MG63 (cell line): ENCODE measurements at regions not wholly inside any gene's neighbourhood (a gene's known extent, or its start where the extent isn't known, plus 50 kb on each side); places are given as distances from the start of the nearest gene placed in this dataset.

Experiments used
- DNase-seq: peaks from one replicate; pipeline ENCODE4 v3.0.0-alpha.2; 2020
- H3K27me3 ChIP-seq: fragments of 250-450 bp; sonication (Bioruptor Pico); 2 replicates; pipeline ENCODE4 v1.5.1; 2020; ENCODE audit warnings: mild to moderate bottlenecking, moderate library complexity
- H3K36me3 ChIP-seq: fragments of 250-450 bp; sonication (Bioruptor Pico); 2 replicates; pipeline ENCODE4 v1.5.1; 2020; ENCODE audit warnings: mild to moderate bottlenecking, moderate library complexity
- H3K4me3 ChIP-seq: fragments of 250-450 bp; sonication (Bioruptor Pico); 2 replicates; pipeline ENCODE4 v1.5.1; 2020; ENCODE audit warnings: mild to moderate bottlenecking, moderate library complexity
- H3K9me3 ChIP-seq: fragments of 250-450 bp; sonication (Bioruptor Pico); 2 replicates; pipeline ENCODE4 v1.5.1; 2020; ENCODE audit warnings: mild to moderate bottlenecking, moderate library complexity

- Histone ChIP-seq H3K36me3 (no peaks in the 10 kb centered on the region), H3K27me3 (no peaks in the 10 kb centered on the region), H3K4me3 (no peak overlapping the region), H3K9me3 (no peaks in the 10 kb centered on the region)
- DNase-seq: no peak
These were observed 481.9 kb downstream of the METTL4 start for GRCh38 chr18:2089396-2089795.

- no peak overlapping the region for H3K4me3 ChIP-seq
- no peaks in the 10 kb centered on the region for H3K9me3 ChIP-seq
- H3K36me3 ChIP-seq: no peaks in the 10 kb centered on the region
- no peaks in the 10 kb centered on the region for H3K27me3 ChIP-seq
- DNase-seq: no peak
These were observed 479.4 kb downstream of the METTL4 start for GRCh38 chr18:2091937-2092336.

GRCh38 chr18:2096551-2096950 lies 474.8 kb downstream of the METTL4 start:
- no peaks in the 10 kb centered on the region for H3K27me3 ChIP-seq
- H3K4me3 ChIP-seq: no peak overlapping the region
- no peak for DNase-seq
- no peaks in the 10 kb centered on the region for H3K36me3 ChIP-seq
- H3K9me3 ChIP-seq: no peaks in the 10 kb centered on the region

GRCh38 chr18:2100694-2101213 lies 470.6 kb downstream of the METTL4 start:
- H3K9me3 ChIP-seq: no peaks in the 10 kb centered on the region
- H3K27me3 ChIP-seq: no peaks in the 10 kb centered on the region
- H3K36me3 ChIP-seq: no peaks in the 10 kb centered on the region
- no peak for DNase-seq
- H3K4me3 ChIP-seq: no peak overlapping the region

- H3K9me3 ChIP-seq: no peaks in the 10 kb centered on the region
- no peaks in the 10 kb centered on the region for H3K27me3 ChIP-seq
- H3K36me3 ChIP-seq: no peaks in the 10 kb centered on the region
- no peak for DNase-seq
- no peak overlapping the region for H3K4me3 ChIP-seq
These were observed 469.3 kb downstream of the METTL4 start for GRCh38 chr18:2102022-2102421.

GRCh38 chr18:2103299-2103698 lies 468.0 kb downstream of the METTL4 start:
- Histone ChIP-seq H3K9me3 (no peaks in the 10 kb centered on the region), H3K27me3 (no peaks in the 10 kb centered on the region), H3K4me3 (no peak overlapping the region), H3K36me3 (no peaks in the 10 kb centered on the region)
- DNase-seq: no peak

GRCh38 chr18:2104620-2105462 lies 466.5 kb downstream of the METTL4 start:
- no peaks in the 10 kb centered on the region for H3K27me3 ChIP-seq
- no peaks in the 10 kb centered on the region for H3K36me3 ChIP-seq
- no peak overlapping the region for H3K4me3 ChIP-seq
- DNase-seq: no peak
- no peaks in the 10 kb centered on the region for H3K9me3 ChIP-seq

GRCh38 chr18:2108591-2108990 lies 462.7 kb downstream of the METTL4 start:
- H3K36me3 ChIP-seq: no peaks in the 10 kb centered on the region
- H3K9me3 ChIP-seq: no peaks in the 10 kb centered on the region
- no peak overlapping the region for H3K4me3 ChIP-seq
- peak; percentile 14 for DNase-seq
- H3K27me3 ChIP-seq: no peaks in the 10 kb centered on the region

GRCh38 chr18:2111456-2111855 lies 459.8 kb downstream of the METTL4 start:
- no peak for DNase-seq
- Histone ChIP-seq H3K4me3 (no peak overlapping the region), H3K36me3 (no peaks in the 10 kb centered on the region)

GRCh38 chr18:2112435-2113045 lies 458.8 kb downstream of the METTL4 start:
- Histone ChIP-seq H3K4me3 (no peak overlapping the region), H3K27me3 (no peaks in the 10 kb centered on the region), H3K36me3 (no peaks in the 10 kb centered on the region), H3K9me3 (no peaks in the 10 kb centered on the region)
- DNase-seq: no peak

More at GRCh38 chr18:2111456-2111855, 459.8 kb downstream of the METTL4 start:
- Histone ChIP-seq H3K27me3 (no peaks in the 10 kb centered on the region), H3K9me3 (no peaks in the 10 kb centered on the region)

- Histone ChIP-seq H3K36me3 (no peaks in the 10 kb centered on the region), H3K27me3 (no peaks in the 10 kb centered on the region), H3K4me3 (no peak overlapping the region), H3K9me3 (no peaks in the 10 kb centered on the region)
- DNase-seq: no peak
These were observed 457.0 kb downstream of the METTL4 start for GRCh38 chr18:2114289-2114688.

- DNase-seq: no peak
- no peak overlapping the region for H3K4me3 ChIP-seq
- H3K27me3 ChIP-seq: no peaks in the 10 kb centered on the region
- H3K36me3 ChIP-seq: no peaks in the 10 kb centered on the region
- H3K9me3 ChIP-seq: no peaks in the 10 kb centered on the region
These were observed 456.5 kb downstream of the METTL4 start for GRCh38 chr18:2114765-2115164.

- Histone ChIP-seq H3K4me3 (no peak overlapping the region), H3K27me3 (no peaks in the 10 kb centered on the region), H3K36me3 (no peaks in the 10 kb centered on the region), H3K9me3 (no peaks in the 10 kb centered on the region)
- no peak for DNase-seq
These were observed 450.1 kb downstream of the METTL4 start for GRCh38 chr18:2121224-2121623.

GRCh38 chr18:2123077-2123476 lies 448.2 kb downstream of the METTL4 start:
- Histone ChIP-seq H3K27me3 (no peaks in the 10 kb centered on the region), H3K36me3 (no peaks in the 10 kb centered on the region), H3K9me3 (no peaks in the 10 kb centered on the region), H3K4me3 (no peak overlapping the region)
- no peak for DNase-seq

GRCh38 chr18:2134364-2134763 lies 436.9 kb downstream of the METTL4 start:
- no peak for DNase-seq
- Histone ChIP-seq H3K36me3 (no peaks in the 10 kb centered on the region), H3K4me3 (no peak overlapping the region), H3K27me3 (no peaks in the 10 kb centered on the region), H3K9me3 (no peaks in the 10 kb centered on the region)

- H3K9me3 ChIP-seq: no peaks in the 10 kb centered on the region
- H3K27me3 ChIP-seq: no peaks in the 10 kb centered on the region
- no peak overlapping the region for H3K4me3 ChIP-seq
- H3K36me3 ChIP-seq: no peaks in the 10 kb centered on the region
- no peak for DNase-seq
These were observed 436.0 kb downstream of the METTL4 start for GRCh38 chr18:2135309-2135708.

GRCh38 chr18:2138552-2138951 lies 432.8 kb downstream of the METTL4 start:
- H3K9me3 ChIP-seq: no peaks in the 10 kb centered on the region
- DNase-seq: no peak
- no peaks in the 10 kb centered on the region for H3K27me3 ChIP-seq
- no peak overlapping the region for H3K4me3 ChIP-seq
- no peaks in the 10 kb centered on the region for H3K36me3 ChIP-seq

GRCh38 chr18:2139691-2140090 lies 431.6 kb downstream of the METTL4 start:
- Histone ChIP-seq H3K9me3 (no peaks in the 10 kb centered on the region), H3K36me3 (no peaks in the 10 kb centered on the region), H3K4me3 (no peak overlapping the region), H3K27me3 (no peaks in the 10 kb centered on the region)
- DNase-seq: no peak
